Pancreas (tissue), 10 donors: ENCODE measurements at regions not wholly inside any gene's neighbourhood (a gene's known extent, or its start where the extent isn't known, plus 50 kb on each side); places are given as distances from the start of the nearest gene placed in this dataset.

Experiments used
- ATAC-seq, 4 donors: fragments of 200-7000 bp; cut with Tn5 transposase; one replicate each; pipeline versions ENCODE4 v1.8.0 to v1.9.1; 2020; ENCODE audit warnings: mild to moderate bottlenecking in 4 of 4, moderate library complexity in 4 of 4
- DNase-seq, 6 donors: peaks; one replicate each; pipeline ENCODE4 v3.0.0-alpha.2; 2020
- FAIRE-seq: peaks from 2 replicates; lab custom pipeline; 2012; peaks lifted over from hg19 to GRCh38; lab: Jason Lieb, UNC
- H3K27ac ChIP-seq, 4 donors: fragments of 200-600 bp; sonication (generic); 1 replicate in 3 of 4; 2 replicates in 1 of 4; pipeline versions ENCODE4 v1.5.0 to v1.8.0; 2020
- H3K27me3 ChIP-seq, 4 donors: fragments of 200-600 bp; one replicate each; pipeline ENCODE4 v1.8.0; 2021
- H3K36me3 ChIP-seq, 3 donors: fragments of 200-600 bp; sonication (generic) in 1 of 3; one replicate each; pipeline versions ENCODE4 v1.5.0 to v1.8.0; 2020 to 2021
- H3K4me1 ChIP-seq, 3 donors: fragments of 200-600 bp; one replicate each; pipeline ENCODE4 v1.8.0; 2021
- H3K4me3 ChIP-seq, 4 donors: fragments of 200-600 bp; sonication (generic) in 2 of 4; one replicate each; pipeline versions ENCODE4 v1.5.0 to v1.8.0; 2020 to 2021
- H3K9me3 ChIP-seq, 4 donors: fragments of 200-600 bp; one replicate each; pipeline ENCODE4 v1.8.0; 2021
- WGBS, 2 donors: extraction: QIAGEN DNeasy Blood & Tissue Kit; methylation state at CpG; one replicate each; pipeline ENCODE4 v1.1.7; 2013; 5-methylcytosine and 5-hydroxymethylcytosine counted together
- intact Hi-C, 3 donors: fragments of 100-400 bp; cut with DNase I; formaldehyde crosslinking; loops; one replicate each; pipeline versions ENCODE4 v1.11.1 to v1.14.2; 2022
- TF ChIP-seq, protein P1 (sequence below), 4 donors: fragments of 200-600 bp; sonication (generic) in 3 of 4; IDR thresholded peaks; one replicate each; pipeline versions ENCODE4 v1.5.0 to v1.8.0; 2021; ENCODE audit warnings: antibody characterized with exemption in 4 of 4
- donor health status: healthy with polysubstance abuse.
- donor health status: DM: no; HTN: no; CAD: no; lungs with moderate emphysema.
- donor health status: DM: no; HTN: no; CAD: no.
- donor health status: control.
- donor health status: control.
- donor health status: Bipolar disorder and iron deficiency.
- donor health status: DM: yes; HTN: yes; CAD: no.
- donor health status: DM: no; HTN: no; CAD: no.
- donor health status: DM: no; HTN: no; CAD: no.
- donor health status: DM: yes; HTN: yes; CAD: no.

DNA sequence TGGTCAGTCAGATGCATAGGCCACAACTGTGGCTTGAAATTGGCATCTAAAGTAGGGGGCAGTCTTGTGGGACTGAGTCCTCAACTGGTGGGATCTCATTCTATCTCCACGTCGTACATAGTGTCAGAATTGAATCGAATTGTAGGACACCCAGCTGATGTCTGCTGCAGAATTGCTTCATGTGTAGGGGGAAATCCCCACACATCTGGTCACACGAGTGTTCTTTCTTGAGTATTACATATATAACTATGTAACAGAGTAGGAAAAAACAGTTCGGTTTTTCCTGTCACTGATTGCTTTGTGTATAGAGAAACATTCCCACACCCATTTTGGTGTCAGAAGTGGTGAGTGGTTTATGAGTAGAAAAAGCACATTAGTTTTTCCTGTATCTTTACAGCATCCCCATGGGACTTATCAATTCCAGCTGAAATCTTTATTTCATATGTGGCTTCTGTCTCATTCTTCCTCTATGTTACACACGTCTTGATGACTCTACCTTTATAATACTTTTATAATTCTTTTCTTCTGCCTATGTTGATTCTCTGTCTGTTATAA is 79.4 kb upstream of the PCGF5 start:
- FAIRE-seq: no peak
- no peak for ATAC-seq
- intact Hi-C loops: no loop called here
- WGBS, 2 donors: 57 to 70% methylated on average over 6 of the region's 6 CpGs
- TF ChIP-seq, protein P1, sequence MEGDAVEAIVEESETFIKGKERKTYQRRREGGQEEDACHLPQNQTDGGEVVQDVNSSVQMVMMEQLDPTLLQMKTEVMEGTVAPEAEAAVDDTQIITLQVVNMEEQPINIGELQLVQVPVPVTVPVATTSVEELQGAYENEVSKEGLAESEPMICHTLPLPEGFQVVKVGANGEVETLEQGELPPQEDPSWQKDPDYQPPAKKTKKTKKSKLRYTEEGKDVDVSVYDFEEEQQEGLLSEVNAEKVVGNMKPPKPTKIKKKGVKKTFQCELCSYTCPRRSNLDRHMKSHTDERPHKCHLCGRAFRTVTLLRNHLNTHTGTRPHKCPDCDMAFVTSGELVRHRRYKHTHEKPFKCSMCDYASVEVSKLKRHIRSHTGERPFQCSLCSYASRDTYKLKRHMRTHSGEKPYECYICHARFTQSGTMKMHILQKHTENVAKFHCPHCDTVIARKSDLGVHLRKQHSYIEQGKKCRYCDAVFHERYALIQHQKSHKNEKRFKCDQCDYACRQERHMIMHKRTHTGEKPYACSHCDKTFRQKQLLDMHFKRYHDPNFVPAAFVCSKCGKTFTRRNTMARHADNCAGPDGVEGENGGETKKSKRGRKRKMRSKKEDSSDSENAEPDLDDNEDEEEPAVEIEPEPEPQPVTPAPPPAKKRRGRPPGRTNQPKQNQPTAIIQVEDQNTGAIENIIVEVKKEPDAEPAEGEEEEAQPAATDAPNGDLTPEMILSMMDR (IDR thresholded peaks at IDR 0.05): no peak
- H3K4me3 ChIP-seq: no peak overlapping the region
- no peaks in the 10 kb centered on the region for H3K9me3 ChIP-seq
- no peak overlapping the region for H3K27ac ChIP-seq
- no peak for DNase-seq
- H3K4me1 ChIP-seq: no peaks in the 10 kb centered on the region
- H3K27me3 ChIP-seq: peaks cover 0 to 5% (median 0%) of the 10 kb centered on the region in 4 donors
- no peaks in the 10 kb centered on the region for H3K36me3 ChIP-seq

DNA sequence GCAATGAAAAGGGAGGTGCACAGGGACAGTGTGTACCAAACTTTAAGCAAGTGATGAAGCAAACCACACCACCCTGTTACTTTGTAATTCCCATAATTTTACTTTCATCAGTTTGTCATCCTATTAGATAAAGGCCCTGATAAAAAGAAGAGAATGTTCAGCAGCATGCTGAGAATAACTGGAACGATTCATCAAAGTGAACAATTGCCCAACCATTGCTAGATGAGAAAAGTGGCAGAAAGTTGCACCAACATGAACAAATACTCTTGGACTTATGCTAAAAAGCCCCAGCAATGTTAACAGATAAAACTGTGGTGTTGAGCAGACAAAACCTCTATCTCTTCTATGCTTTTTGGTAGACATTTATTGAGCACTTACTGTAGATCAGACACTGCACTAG is 75.5 kb upstream of the PCGF5 start:
- WGBS, 2 donors: 39 to 78% methylated on average over 1 of the region's 1 CpG
- no peak overlapping the region for H3K27ac ChIP-seq

DNA sequence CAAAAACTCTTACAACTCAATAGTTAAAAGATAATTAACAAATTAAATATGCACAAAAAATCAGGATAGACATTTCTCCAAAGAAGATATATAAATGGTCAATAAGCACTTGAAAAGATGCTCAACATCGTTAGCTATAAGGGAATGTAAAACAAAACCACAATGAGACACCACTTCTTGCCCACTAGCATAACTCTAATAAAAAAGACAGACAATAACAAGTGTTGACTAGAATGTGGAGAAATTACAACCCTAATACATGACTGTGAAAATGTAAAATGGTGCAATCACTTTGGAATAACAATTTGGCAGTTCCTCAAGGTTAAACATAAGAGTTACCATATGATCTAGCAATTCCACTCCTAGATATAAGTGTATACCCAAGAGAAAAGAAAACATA is 74.3 kb upstream of the PCGF5 start:
- no peak for FAIRE-seq
- TF ChIP-seq, protein P1 (IDR thresholded peaks at IDR 0.05): no peak
- Histone ChIP-seq H3K9me3 (no peaks in the 10 kb centered on the region), H3K4me1 (no peaks in the 10 kb centered on the region), H3K27ac (no peak overlapping the region), H3K36me3 (no peaks in the 10 kb centered on the region), H3K4me3 (no peak overlapping the region), H3K27me3 (peaks cover 0 to 5% (median 0%) of the 10 kb centered on the region in 4 donors)
- DNase-seq: no peak
- intact Hi-C loops: no loop called here
- WGBS, 2 donors: 87% methylated on average over 1 of the region's 1 CpG
- ATAC-seq: no peak

More for the DNA sequence above, 75.5 kb upstream of the PCGF5 start:
- Histone ChIP-seq H3K4me1 (no peaks in the 10 kb centered on the region), H3K36me3 (no peaks in the 10 kb centered on the region), H3K4me3 (no peak overlapping the region), H3K27me3 (peaks cover 0 to 5% (median 0%) of the 10 kb centered on the region in 4 donors), H3K9me3 (no peaks in the 10 kb centered on the region)
- DNase-seq (no peak), ATAC-seq (no peak), FAIRE-seq (no peak)
- TF ChIP-seq, protein P1 (IDR thresholded peaks at IDR 0.05): no peak
- intact Hi-C loops: no loop called here

DNA sequence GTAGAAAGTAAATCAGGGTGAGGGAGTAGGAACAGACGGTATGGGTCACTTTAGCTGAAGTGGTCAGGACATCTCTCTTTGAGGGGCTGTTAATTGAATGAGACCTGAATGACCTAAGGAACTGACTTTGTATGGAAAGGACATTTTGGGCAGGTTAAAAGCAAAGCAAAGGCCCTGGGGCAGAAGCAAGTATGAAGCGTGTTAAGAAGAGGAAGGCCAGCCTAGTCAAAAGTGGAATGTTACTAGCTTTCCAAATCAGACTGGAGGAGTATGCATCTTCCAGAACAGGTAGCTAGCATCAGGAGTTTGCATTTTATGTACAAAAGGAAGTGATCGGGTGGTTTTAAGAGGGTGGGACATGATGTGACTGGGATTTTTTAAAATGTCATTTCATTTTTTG is 70.9 kb upstream of the PCGF5 start:
- no peak overlapping the region for H3K27ac ChIP-seq
- no peak for ATAC-seq
- no peak for FAIRE-seq
- TF ChIP-seq, protein P1 (IDR thresholded peaks at IDR 0.05): no peak
- no peaks in the 10 kb centered on the region for H3K9me3 ChIP-seq
- WGBS, 2 donors: 88 to 94% methylated on average over 3 of the region's 3 CpGs
- no peak overlapping the region for H3K4me3 ChIP-seq
- intact Hi-C loops: no loop called here
- no peaks in the 10 kb centered on the region for H3K4me1 ChIP-seq
- DNase-seq: no peak
- no peaks in the 10 kb centered on the region for H3K36me3 ChIP-seq
- H3K27me3 ChIP-seq: no peaks in the 10 kb centered on the region

DNA sequence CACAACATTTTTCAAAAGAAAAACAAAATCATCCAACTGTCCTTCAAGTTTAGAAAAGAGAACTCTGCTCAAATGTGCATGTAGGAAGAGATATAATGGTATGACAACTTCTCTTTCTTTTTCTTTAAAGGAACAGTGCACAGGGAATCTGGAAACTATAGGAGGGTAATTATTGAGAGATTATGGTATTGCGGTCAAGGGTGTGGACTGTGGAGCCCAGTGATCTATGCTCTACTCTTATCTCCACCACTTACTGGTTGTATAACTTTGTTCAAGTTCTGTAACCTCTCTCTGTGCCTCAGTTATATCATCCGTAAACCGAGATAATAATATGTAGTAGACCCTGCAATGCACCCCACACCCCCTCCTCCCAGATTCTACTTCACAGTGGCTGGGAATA is 69.8 kb upstream of the PCGF5 start:
- intact Hi-C loops: no loop called here
- TF ChIP-seq, protein P1 (IDR thresholded peaks at IDR 0.05): no peak
- no peak for DNase-seq
- H3K9me3 ChIP-seq: no peaks in the 10 kb centered on the region
- no peaks in the 10 kb centered on the region for H3K36me3 ChIP-seq
- 91 to 92% methylated on average over 3 of the region's 3 CpGs for WGBS, 2 donors
- no peak overlapping the region for H3K4me3 ChIP-seq
- no peak for ATAC-seq
- FAIRE-seq: no peak
- no peak overlapping the region for H3K27ac ChIP-seq
- no peaks in the 10 kb centered on the region for H3K4me1 ChIP-seq
- no peaks in the 10 kb centered on the region for H3K27me3 ChIP-seq
